Limb (tissue), 2 donors: ENCODE measurements at regions not wholly inside any gene's neighbourhood (a gene's known extent, or its start where the extent isn't known, plus 50 kb on each side); places are given as distances from the start of the nearest gene placed in this dataset.
"Not testable (repeated sequence)": the region's sequence is repeated elsewhere in the genome, so short reads cannot be mapped to it uniquely, and the experiment has no call there.

Source experiments
- DNase-seq, 2 donors: peaks; one replicate each; pipeline ENCODE4 v3.0.0-alpha.2; 2016; ENCODE audit errors: extremely low spot score in 2 of 2

DNA sequence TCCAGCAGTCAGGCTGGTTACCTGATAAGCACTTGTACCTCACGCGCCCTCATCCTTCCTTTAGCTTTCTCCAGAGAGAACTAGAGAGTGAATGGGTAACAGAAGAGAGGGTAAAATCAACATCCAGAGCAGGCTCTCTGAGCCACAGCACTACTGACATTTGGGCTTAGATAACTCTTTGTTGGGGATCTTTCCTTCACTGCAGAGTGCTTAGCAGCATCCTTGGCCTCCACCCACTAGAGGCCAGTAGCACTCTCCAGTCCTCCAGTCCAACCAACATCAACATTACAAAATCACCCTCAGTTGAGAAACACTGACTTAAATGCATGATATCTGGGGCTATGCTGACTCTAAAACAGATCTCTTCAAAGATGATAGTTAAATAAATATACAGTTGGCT is 220.7 kb downstream of the TACR3 start:
- no peak for DNase-seq

DNA sequence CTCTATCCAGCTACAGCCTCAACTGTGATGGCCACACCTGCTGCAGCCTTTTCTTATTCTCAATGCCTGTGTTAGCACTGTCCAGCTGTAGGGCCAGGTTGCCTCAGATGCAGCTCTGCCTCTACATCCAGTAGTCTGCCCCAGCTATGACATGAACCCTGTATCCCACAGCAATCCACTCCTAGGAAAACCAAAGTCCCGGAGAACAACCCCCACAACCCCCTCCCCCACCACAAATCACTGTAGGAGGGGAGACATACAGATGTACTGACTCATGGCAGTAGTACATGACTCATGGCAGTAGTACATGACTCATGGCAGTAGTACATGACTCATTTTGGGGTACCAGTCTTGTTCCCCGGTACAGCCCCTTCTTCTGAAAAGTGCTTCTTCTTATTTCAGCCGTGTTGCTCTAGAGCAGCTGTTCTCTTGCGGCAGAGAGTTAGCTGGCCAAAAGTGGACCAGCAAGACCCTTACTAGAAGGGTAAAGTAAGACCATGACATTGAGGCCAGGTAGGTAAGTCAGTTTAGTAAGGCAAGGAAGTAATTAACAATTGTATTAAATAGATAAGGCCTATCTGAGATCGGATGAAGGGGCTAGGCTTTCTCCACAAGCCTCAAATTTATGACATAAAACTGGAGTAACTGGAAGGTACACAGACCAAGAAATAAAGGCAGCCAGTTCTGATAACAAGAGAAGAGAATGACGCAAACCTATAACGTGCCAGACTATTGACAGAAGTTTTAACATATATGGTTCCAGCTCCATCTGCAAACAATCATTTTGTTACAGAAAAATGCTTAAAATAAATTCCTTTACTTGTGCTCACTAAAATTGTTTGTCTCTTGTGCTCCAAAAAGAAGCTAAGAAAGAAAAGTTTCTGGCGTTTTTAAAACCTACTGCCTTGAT is 221.4 kb downstream of the TACR3 start:
- DNase-seq, result peak in 1 of 2 donors; percentile 7

DNA sequence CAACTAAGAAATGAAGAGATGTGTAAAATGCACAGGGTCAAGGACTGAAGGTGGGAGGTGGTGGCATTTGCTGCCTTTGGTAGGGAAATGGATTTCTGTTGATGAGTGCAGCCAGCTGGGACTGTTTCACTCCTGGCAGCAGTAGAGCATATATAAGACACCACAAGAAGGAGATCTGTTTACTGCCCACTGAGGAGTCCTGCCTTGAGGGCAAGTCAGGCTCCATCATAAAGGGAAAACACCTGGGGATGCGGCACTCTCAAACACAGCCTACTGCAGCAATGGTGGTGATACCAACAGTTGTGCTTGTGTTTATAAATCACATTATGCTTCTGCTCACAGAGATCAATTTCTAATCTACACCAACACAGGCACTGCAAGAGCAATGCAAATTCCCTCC is 222.1 kb downstream of the TACR3 start:
- no peak for DNase-seq

DNA sequence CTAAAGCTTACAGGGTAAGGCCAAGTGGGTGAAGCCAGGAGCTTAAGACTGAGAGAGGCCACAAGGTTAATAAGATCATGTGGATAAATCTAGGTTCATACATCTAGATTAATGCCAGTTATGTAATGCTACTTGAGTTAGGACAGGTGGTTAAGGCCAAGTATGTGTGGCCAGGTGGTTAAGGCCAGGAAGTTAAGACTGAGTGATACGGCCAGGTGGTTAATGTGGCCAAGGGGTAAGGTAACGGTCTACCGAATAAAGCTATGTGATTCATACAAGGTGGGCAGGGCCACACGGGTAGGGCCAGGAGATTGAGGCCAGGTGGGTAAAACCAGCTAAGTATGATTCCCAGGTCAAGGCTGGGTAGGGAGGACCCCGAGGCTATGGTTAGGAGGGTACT is 223.0 kb downstream of the TACR3 start:
- no peak for DNase-seq

DNA sequence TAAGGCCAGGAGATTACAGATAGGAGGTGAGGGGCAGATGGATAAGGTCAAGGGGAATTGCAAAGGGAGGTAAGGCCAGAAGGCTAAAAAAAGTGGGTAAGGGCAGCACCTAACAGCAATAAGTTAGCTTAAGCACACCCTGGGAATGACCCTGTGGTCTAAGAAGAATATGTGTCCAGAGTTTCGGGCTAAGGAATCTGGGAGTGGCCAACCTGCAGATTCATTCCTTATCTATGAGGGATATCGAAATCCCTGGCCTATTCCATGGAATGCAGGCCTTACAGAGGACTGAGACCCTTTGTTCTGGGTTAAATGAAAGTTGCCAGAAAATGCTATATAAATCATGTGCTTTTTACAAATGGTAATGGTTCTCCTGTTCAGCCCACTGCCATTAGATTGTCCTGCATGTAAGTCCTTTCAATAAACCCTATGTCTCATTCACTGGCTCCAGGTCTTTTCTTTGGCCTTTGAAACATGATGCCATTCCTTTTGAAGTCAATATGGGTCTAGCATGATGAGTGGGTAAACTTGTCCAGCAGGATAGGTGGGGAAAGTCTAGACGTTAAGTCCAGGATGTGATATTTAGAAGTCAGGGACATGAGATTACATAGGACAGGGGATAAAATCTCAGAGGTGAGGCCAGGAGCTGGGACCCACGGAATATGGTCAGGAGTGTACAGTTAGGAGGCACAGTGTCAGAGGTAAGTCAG is 226.2 kb downstream of the TACR3 start:
- no peak for DNase-seq

DNA sequence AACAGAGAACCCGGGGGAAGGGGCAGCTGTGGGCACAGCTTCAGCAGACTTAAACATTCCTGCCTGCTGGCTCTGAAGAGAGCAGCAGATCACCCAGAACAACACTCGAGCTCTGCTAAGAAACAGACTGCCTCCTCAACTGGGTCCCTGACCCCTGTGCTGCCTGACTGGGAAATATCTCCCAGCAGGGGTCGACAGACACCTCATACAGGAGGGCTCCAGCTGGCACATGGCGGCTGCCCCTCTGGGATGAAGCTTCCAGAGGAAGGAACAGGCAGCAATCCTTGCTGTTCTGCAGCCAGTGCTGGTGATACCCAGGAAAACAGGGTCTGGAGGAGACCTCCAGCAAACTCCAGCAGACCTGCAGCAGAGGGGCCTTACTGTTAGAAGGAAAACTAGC is 234.5 kb downstream of the TACR3 start:
- DNase-seq, result not testable (repeated sequence)

DNA sequence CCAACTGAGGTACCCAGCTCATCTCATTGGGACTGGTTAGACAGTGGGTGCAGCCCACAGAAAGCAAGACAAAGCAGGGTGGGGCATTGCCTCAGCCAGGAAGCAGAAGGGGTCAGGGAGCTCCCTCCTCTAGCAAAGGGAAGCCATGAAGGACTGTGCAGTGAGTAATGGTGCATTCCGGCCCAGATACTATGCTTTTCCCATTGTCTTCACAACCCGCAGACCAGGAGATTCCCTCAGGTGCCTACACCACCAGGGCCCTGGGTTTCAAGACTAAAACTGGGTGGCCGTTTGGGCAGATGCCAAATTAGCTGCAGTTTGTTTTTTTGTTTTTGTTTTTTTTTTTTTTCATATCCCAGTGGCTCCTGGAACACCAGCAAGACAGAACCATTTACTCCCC is 235.3 kb downstream of the TACR3 start:
- no peak for DNase-seq

DNA sequence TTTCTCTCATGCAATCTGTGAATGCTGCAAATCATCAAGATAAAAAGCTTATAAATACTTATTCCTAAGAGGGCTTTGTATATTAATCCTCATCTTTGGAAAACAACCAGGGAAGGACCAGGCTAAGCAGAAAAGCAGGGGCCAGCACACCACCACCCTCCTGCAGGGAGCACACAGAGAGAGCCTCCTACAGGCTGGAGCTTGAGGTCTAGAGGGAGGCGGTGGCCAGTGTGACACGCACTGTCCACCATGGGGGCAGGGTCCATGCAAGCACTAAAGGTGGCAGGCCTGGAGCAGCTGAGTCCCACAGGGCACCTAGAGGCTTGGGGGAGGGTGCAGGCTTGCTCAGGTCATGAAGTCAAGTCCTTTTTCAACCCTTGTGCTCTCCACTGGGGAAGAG is 236.9 kb downstream of the TACR3 start:
- DNase-seq, result no peak

DNA sequence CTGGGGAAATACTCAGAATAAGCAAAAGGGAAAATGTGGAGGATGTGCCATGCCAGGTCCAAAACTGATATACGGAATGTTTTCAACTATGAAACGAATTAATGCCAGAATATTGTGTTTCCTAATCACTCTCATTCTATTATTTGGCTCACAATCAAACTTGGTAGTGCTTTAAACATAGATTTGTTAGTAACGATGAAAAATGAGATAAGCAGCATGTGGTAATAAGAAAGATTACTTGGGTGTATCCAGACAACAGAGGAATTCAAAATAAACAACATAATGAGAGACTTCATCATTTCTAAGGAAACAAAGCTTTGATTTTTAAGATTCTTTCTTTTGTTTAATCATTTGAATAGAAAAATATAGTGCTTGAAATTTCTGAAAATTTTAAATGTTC is 237.3 kb downstream of the TACR3 start:
- no peak for DNase-seq

DNA sequence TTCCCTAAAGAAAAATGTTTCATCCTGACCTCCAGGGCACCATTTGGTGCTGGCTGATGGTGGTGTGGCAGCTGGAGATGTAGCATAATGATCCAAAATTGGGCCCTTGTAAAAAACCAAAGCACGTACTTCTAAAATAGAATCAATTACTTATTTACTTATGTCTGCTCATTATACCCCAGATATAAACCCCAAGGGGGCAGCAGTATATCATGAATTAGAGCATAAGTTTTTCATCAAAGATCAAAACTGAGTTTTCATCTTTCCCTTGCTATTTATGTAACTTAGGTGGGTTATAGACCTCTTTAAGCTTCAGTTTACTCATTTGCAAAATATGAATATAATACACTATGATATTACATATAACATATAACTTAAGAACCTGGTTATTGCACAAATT is 241.1 kb downstream of the TACR3 start:
- no peak for DNase-seq

DNA sequence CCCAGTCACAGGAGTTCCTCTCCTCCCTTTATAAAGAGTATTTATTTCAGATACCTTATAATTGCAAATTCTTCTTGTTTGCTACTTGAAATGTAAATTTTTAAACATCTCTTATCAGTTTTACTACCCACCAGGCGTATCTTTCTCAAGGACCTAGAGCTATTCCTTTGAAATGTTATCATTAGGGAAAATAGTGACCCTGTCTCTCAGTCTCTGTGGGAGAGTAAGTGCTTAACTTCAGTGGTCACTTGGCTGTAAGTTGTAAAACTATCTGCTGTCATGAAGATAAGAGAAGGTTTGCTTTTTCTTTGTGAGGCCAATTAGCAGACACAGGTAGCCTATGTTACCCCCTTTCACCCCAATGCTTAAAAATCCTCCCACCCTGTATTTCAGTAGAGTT is 241.6 kb downstream of the TACR3 start:
- DNase-seq, result no peak

DNA sequence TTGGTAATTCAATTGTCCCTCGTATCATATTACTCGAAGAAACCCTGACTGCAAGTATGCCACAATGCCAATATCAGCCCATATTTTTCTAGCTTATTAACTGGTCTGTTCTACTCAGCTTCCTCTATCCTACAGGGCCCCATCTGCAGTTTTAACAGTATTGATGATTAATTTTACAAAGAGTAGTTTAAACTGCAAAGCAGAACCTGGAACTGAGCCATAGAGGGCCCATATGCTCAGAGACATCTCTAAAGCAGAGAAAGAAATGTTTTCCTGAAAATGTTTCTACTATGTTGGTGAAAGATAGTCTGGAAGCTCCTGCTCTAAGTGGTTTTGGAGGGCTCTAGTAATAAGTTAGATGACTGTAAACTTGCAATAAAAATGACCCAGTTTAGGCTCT is 259.4 kb upstream of the CENPE start:
- DNase-seq, result no peak

DNA sequence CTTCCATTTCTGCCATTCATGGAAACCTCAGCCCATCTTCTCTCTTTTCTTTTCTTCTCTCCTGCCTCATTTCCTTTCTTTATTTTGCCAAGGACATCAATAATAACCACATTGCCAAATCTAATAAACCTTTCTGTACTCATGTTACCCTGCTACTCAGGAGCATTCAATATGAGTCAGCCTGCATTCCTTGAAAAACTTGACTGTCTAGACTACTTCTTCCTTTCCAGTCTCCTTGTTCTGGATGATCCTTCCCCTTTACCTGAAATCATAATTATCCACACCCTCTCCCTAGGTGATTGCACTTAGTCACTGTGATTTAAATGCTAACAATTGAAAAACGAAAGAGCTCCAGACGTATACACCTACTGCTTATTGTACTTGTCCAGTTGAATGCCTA is 253.2 kb upstream of the CENPE start:
- DNase-seq, result no peak

DNA sequence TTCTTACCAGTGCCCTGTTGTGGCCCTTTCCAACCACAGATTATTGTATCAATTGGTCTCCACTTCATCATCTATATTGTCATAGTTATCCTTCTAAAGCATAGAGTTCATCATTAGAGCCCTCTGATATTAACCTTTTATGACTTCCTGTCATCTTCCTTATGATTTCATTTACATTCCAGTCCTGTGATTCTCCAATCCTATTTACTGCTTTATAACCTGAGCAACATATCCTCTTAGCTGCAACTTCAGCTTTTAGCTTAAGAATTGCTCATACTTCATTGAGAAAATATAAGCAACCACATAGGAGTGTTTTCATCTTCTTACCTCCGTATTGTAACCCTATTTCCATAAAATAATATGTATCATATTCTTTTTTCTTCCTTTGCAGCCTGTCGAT is 252.6 kb upstream of the CENPE start:
- no peak for DNase-seq

DNA sequence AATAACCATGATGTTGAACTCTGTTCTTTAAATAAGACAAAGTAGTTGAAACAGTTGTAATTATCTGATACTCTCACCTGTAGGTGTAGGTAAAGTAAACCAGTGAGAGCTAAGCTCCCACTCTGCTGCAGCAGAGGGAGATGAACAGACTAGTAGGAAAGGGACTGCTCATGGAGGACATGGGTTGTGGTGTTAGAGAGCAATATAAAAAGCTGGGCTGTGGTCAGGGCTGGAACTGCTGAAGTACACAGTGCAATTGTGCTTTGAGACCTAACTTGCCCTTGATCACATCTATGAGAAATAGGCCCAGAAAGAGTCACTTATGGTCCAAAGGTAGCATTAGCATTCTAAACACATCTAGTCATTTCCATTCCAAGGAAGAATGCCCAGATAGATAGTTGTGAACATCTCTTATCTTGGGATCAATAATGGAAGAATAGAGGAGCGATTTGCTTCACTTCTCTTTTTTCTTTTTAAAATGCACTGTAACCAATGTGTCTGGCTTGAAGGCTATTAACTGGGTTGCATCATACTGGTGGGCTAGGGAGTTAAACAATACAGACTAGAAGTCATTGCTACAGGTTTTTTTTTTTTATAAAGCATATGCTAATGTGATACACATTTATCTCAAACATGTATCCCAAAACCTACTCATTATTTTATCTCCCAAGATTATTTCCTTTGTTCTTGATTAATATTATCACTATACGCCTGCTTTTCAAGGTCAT is 251.3 kb upstream of the CENPE start:
- no peak for DNase-seq

DNA sequence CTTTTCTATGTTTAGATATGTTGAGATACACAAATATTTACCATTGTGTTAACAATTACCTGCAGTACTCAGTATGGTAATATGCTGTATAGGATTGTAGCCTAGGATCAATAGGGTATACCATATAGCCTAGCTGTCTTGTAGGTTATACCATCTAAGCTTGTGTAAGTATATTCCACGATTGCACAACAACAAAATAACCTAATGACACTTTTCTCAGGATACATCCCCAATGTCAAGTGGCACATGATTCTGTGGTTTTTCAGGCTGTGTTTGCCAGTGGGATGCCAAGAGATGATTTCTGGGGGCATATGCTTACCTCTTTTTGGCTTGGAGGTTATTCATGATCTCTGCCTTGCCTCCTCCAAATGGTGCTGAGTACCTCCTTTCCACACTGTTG is 247.2 kb upstream of the CENPE start:
- DNase-seq, result no peak

DNA sequence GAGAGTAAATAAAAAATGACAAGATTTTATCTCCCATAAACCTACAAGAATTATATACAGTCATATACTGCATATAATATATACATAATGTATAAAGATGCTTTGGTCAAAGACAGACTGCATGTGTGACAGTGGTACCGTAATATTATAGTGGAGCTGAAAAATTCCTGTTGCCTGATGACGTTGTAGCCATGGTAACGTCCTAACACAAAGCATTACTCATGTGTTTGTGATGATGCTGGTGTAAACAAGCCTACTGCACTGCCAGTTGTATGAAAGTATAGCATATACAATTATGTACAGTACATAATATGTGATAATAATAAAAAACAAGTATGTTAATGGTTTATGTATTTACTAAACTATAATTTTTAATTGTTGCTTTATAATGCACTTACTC is 245.2 kb upstream of the CENPE start:
- DNase-seq, result peak in 1 of 2 donors; percentile 18

DNA sequence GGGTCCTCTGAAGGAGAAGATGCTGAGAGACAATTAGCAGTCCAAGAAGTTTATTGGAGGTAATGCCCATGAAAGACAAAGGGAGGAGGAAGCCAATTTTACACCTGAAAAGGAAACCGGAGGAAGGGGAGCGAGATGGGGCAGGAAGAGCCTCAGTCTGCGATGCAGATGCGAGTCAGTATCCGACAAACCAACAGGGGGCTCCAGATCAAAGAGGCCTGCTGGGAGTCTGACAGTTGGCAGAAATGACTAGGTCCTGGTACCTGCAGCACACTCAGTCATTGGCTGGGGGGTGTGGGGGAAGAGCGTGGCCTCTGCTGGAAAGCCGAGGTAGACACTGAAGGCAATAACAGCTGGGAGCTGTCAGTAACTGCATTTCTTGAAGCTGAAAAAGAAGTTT is 231.1 kb upstream of the CENPE start:
- no peak for DNase-seq

DNA sequence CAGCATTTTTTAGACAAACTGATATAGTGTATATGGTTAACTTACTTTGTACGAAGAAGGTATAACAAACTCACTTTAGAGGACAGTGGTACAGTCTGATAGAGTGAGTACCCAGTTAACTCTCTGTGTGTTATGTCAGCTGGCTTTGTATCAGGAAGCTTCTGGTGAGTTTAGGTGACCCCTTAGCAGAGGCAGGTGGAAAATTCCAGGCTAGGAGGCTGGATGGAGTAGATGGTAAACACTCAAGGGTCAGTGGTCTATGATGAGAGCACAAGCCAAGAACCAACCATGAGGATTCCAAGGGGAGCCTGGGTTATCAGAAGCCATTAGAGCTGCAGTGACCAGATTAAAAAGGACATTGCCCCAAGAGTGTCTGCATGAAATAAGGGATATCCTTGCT is 227.3 kb upstream of the CENPE start:
- DNase-seq, result no peak

DNA sequence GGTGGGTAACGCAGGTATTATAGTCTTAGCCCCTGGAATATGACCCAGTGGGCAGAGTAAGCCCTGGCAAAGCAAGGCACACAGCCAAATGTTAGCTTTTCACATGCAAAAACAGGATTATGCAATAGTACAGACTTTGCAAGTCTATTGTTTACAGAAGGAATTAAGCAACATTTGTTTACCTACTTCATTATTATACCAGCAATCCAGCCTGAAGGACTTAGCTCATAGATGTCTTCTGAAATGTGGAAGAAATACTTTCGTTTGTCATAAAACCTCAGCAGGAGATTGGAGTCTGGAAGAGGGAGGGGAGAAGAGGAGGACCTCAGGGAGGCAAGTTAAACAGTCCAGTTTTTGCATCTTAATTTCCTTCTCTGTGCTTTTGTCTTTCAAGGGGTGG is 226.7 kb upstream of the CENPE start:
- DNase-seq, result no peak

DNA sequence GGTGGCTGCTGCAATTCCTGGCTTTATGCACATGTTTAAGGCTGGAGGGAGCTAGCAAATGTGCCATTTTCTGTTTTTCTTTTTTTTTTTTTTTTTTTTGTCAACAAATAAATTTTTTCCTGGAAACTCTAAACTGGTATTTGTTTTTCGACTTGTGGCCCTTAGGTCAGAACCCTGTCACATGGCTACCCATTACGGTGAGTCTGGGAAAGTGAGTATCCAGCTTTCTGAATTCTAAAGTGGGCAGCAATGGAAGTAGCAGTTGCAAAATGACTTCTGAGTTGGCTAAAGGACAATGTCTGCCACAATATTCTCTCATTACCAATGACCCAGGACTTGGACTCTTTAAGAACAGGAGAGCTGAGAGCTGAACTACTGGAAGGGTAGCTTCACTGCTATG is 225.1 kb upstream of the CENPE start:
- no peak for DNase-seq

DNA sequence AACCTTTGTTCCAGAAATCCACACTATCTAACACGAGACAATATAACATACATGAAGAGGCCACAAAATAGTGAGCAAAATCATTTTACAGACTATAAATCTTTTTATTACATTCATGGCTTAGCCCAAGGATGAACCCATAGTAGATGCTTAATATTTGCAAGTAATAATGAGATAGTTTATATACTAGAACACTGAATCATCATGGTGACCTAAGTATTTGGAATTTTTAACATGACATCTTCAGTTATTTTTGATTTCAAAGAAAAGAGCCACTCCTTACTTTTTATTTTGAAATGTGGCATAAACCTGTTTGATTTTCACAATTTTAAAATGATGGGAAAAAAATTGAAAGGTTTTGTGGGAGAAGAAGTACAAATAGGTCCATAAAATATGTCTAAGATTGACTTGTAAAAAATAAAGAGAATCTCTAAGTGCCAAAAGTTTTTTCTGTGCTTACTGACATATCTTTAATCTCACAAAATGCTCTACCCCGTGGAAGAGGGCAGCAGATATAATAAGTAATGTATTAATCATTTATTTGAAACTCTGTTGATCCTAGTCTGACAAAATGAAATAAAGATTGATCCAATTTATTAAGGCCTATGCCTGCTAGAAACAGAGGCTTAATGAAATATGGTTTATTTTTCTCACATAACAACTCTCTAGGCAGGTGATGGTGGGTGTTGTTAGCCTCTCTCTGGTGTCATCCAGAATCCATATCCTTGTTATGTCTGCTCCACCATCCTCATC is 224.5 kb upstream of the CENPE start:
- no peak for DNase-seq
